Endodermal cell (in vitro differentiated cells): ENCODE measurements at regions not wholly inside any gene's neighbourhood (a gene's known extent, or its start where the extent isn't known, plus 50 kb on each side); places are given as distances from the start of the nearest gene placed in this dataset.

Experiments used
- DNase-seq: peaks from one replicate; pipeline ENCODE4 v3.0.0-alpha.2; 2017
- H3K27ac ChIP-seq: 2 replicates; pipeline ENCODE4 v1.5.1; 2013; ENCODE audit warnings: mild to moderate bottlenecking, low read depth, low read length, moderate library complexity
- H3K27me3 ChIP-seq: 2 replicates; pipeline ENCODE4 v1.6.1; 2013; ENCODE audit warnings: mild to moderate bottlenecking, low read length, moderate library complexity; ENCODE audit not compliant: insufficient read depth, control insufficient read depth, poor library complexity, severe bottlenecking
- H3K36me3 ChIP-seq: 2 replicates; pipeline ENCODE4 v1.7.0; 2013; ENCODE audit warnings: mild to moderate bottlenecking, low read length, moderate library complexity; ENCODE audit not compliant: control insufficient read depth, insufficient read depth
- H3K4me1 ChIP-seq: one replicate; pipeline ENCODE4 v1.7.0; 2013; ENCODE audit warnings: low read length; ENCODE audit not compliant: control insufficient read depth, insufficient read depth
- H3K4me3 ChIP-seq: 2 replicates; pipeline ENCODE4 v1.5.1; 2013; ENCODE audit warnings: mild to moderate bottlenecking, low read length, moderate library complexity
- H3K9ac ChIP-seq: 2 replicates; pipeline ENCODE4 v1.6.1; 2013; ENCODE audit warnings: mild to moderate bottlenecking, low read length, moderate library complexity; ENCODE audit not compliant: poor library complexity, severe bottlenecking; ENCODE audit errors: extremely low read depth
- H3K9me3 ChIP-seq: 2 replicates; pipeline ENCODE4 v1.6.1; 2013; ENCODE audit warnings: mild to moderate bottlenecking, low read length, moderate library complexity; ENCODE audit not compliant: control insufficient read depth
- H3K27ac Mint-ChIP-seq: 2 replicates; pipeline ENCODE4 v1.8.0; 2020; ENCODE audit warnings: mixed read lengths
- H3K27me3 Mint-ChIP-seq: 2 replicates; pipeline ENCODE4 v1.8.0; 2021; ENCODE audit warnings: mild to moderate bottlenecking, mixed read lengths; ENCODE audit not compliant: insufficient read depth
- H3K36me3 Mint-ChIP-seq: 2 replicates; pipeline ENCODE4 v1.8.0; 2020; ENCODE audit warnings: low read depth, mixed read lengths
- H3K4me1 Mint-ChIP-seq: 2 replicates; pipeline ENCODE4 v1.8.0; 2020; ENCODE audit warnings: mixed read lengths
- H3K4me3 Mint-ChIP-seq: 2 replicates; pipeline ENCODE4 v1.8.0; 2020; ENCODE audit warnings: mild to moderate bottlenecking, moderate library complexity, mixed read lengths
- H3K9me3 Mint-ChIP-seq: 2 replicates; pipeline ENCODE4 v1.8.0; 2020; ENCODE audit warnings: mild to moderate bottlenecking, mixed read lengths
- WGBS, 2 experiments: methylation state at CpG; one replicate each; pipeline versions ENCODE4 v1.1.5 to v1.1.7; 2013; ENCODE audit warnings: missing lambda C conversion rate in 2 of 2, mixed read lengths in 1 of 2; ENCODE audit not compliant: insufficient coverage in 1 of 2, insufficient read length in 1 of 2; 5-methylcytosine and 5-hydroxymethylcytosine counted together
- TF ChIP-seq, protein P1 (sequence below): fragments of 200-600 bp; sonication (generic); conservative IDR thresholded peaks from 2 replicates; pipeline ENCODE4 v1.5.0; 2021; ENCODE audit warnings: antibody characterized with exemption, mild to moderate bottlenecking

DNA sequence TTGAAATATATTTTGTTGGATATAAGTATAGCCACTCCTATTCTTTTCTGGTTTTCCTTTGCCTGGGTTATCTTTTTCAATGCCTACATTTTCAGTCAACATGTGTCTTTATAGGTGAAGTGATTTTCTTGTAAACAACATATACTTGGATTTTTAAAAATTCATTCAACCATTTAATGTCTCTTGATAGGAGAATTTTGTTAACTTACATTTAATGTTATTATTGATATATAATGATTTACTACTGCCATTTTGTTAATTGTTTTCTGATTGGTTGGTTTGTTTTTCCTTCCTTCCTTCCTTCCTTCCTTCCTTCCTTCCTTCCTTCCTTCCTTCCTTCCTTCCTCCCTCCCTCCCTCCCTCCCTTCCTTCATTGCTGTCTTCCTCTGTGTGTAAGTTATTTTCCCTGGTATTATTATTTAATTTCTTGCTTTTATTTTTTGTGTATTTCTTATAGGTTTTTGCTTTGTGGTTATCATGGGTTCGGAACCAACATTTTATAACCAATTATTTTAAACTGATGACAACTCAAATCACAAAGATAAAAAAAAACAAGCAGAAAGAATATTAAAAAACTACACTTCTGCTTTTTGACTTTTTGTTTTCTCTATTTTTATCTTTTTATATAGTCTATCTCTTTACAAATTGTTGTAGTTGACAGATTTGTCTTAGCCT is 330.1 kb upstream of the GRID2 start:
- TF ChIP-seq, protein P1, sequence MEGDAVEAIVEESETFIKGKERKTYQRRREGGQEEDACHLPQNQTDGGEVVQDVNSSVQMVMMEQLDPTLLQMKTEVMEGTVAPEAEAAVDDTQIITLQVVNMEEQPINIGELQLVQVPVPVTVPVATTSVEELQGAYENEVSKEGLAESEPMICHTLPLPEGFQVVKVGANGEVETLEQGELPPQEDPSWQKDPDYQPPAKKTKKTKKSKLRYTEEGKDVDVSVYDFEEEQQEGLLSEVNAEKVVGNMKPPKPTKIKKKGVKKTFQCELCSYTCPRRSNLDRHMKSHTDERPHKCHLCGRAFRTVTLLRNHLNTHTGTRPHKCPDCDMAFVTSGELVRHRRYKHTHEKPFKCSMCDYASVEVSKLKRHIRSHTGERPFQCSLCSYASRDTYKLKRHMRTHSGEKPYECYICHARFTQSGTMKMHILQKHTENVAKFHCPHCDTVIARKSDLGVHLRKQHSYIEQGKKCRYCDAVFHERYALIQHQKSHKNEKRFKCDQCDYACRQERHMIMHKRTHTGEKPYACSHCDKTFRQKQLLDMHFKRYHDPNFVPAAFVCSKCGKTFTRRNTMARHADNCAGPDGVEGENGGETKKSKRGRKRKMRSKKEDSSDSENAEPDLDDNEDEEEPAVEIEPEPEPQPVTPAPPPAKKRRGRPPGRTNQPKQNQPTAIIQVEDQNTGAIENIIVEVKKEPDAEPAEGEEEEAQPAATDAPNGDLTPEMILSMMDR: no peak
- Mint-ChIP-seq H3K4me3 (no peak overlapping the region), H3K9me3 (peaks cover 3% of the 10 kb centered on the region), H3K27ac (no peak overlapping the region), H3K27me3 (no peaks in the 10 kb centered on the region), H3K36me3 (no peaks in the 10 kb centered on the region), H3K4me1 (peaks cover 1% of the 10 kb centered on the region)
- WGBS, 2 experiments: no CpG with 5 or more reads among the region's 1 CpG
- no peak overlapping the region for H3K4me3 ChIP-seq
- no peaks in the 10 kb centered on the region for H3K4me1 ChIP-seq
- H3K36me3 ChIP-seq: no peaks in the 10 kb centered on the region
- no peak for DNase-seq
- H3K27me3 ChIP-seq: no peaks in the 10 kb centered on the region
- no peak overlapping the region for H3K27ac ChIP-seq
- H3K9me3 ChIP-seq: peaks cover 5% of the 10 kb centered on the region
- H3K9ac ChIP-seq: no peak overlapping the region

DNA sequence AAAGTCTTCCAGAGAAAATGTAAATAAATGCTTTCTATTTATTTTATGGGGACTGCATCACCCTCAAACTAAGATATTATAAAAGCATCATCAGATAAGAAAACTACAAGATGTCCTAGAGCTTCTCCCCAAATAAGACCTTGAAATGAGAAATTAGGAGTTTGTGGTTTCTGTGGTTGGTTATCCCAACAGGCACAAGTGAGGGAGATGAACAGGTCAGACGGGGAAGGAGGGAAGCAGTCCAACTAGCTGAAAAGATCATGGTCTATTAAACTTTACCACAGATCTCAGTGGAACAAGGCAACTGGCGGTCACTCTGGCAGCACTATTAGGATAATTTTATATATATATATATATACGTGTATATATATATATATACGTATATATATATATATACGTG is 319.3 kb upstream of the GRID2 start:
- no peak overlapping the region for H3K9ac ChIP-seq
- TF ChIP-seq, protein P1: no peak
- Mint-ChIP-seq H3K27ac (no peak overlapping the region), H3K36me3 (no peaks in the 10 kb centered on the region), H3K9me3 (no peaks in the 10 kb centered on the region), H3K27me3 (no peaks in the 10 kb centered on the region), H3K4me1 (no peaks in the 10 kb centered on the region), H3K4me3 (no peak overlapping the region)
- no peaks in the 10 kb centered on the region for H3K36me3 ChIP-seq
- no peaks in the 10 kb centered on the region for H3K9me3 ChIP-seq
- no peaks in the 10 kb centered on the region for H3K27me3 ChIP-seq
- 100% methylated on average over 1 of the region's 5 CpGs for WGBS, 2 experiments
- no peak for DNase-seq
- H3K27ac ChIP-seq: no peak overlapping the region
- H3K4me3 ChIP-seq: no peak overlapping the region
- H3K4me1 ChIP-seq: no peaks in the 10 kb centered on the region

DNA sequence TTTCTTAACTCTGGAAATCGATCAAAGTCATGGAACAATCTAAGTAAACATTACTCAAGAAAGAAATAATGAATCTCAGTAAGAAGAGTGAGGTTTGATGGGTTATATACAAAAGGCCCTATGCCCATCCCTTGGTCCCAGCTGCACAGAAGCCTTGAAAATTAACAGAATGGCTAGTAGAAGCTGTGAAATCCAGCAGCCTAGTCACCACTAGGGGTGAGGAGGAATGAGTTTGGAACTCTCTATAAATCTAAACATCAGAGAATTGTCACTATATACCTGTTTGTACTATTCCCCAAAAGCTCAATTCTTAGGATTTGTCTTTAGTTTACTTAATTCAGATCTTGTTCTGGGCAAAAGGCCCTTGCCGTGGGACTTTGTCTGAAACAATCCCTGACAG is 313.9 kb upstream of the GRID2 start:
- 57 to 70% methylated on average over 1 to 2 of the region's 2 CpGs for WGBS, 2 experiments
- no peaks in the 10 kb centered on the region for H3K4me1 Mint-ChIP-seq
- H3K9me3 Mint-ChIP-seq: no peaks in the 10 kb centered on the region
- Histone ChIP-seq H3K9me3 (no peaks in the 10 kb centered on the region), H3K4me3 (no peak overlapping the region), H3K27ac (no peak overlapping the region), H3K27me3 (no peaks in the 10 kb centered on the region), H3K36me3 (no peaks in the 10 kb centered on the region), H3K4me1 (no peaks in the 10 kb centered on the region), H3K9ac (no peak overlapping the region)
- TF ChIP-seq, protein P1: peak; percentile 64
- no peak overlapping the region for H3K27ac Mint-ChIP-seq
- no peak overlapping the region for H3K4me3 Mint-ChIP-seq
- no peaks in the 10 kb centered on the region for H3K27me3 Mint-ChIP-seq
- DNase-seq: no peak
- no peaks in the 10 kb centered on the region for H3K36me3 Mint-ChIP-seq
